HL-60 (cell line): ENCODE measurements at regions not wholly inside any gene's neighbourhood (a gene's known extent, or its start where the extent isn't known, plus 50 kb on each side); places are given as distances from the start of the nearest gene placed in this dataset.
A peak's percentile ranks its signal among the peaks of the same experiment; 100 is the strongest.

Experiments
- DNase-seq, 2 experiments: peaks; one replicate each; pipeline ENCODE4 v3.0.0-alpha.2; 2010 to 2020; ENCODE audit warnings: low read depth in 1 of 2, low spot score in 1 of 2
- H3K27ac ChIP-seq: fragments of 250-450 bp; sonication (Bioruptor Pico); replicated peaks from 2 replicates; pipeline ENCODE4 v1.5.1; 2020; ENCODE audit warnings: mild to moderate bottlenecking, moderate library complexity
- H3K27me3 ChIP-seq: fragments of 250-450 bp; sonication (Bioruptor Pico); 2 replicates; pipeline ENCODE4 v1.5.1; 2021; ENCODE audit warnings: mild to moderate bottlenecking, moderate library complexity; ENCODE audit not compliant: insufficient read depth, poor library complexity, severe bottlenecking
- H3K4me3 ChIP-seq: replicated peaks from 2 replicates; pipeline ENCODE4 v1.5.1; 2011; ENCODE audit warnings: mild to moderate bottlenecking, control low read depth, low read length; ENCODE audit not compliant: insufficient read depth
- CTCF ChIP-seq: IDR thresholded peaks from one replicate; pipeline ENCODE4 v1.5.1; 2011; ENCODE audit warnings: low read length, control low read depth, inconsistent platforms; ENCODE audit not compliant: insufficient read depth
- GABPA ChIP-seq: IDR thresholded peaks from 2 replicates; pipeline ENCODE4 v1.6.1; 2012; ENCODE audit warnings: low read depth
- POLR2AphosphoS5 ChIP-seq: IDR thresholded peaks from 2 replicates; pipeline ENCODE4 v1.6.1; 2012; ENCODE audit warnings: low read depth
- REST ChIP-seq: IDR thresholded peaks from 2 replicates; pipeline ENCODE4 v1.6.1; 2012; ENCODE audit warnings: low read depth; ENCODE audit not compliant: insufficient replicate concordance
- SPI1 ChIP-seq: IDR thresholded peaks from 2 replicates; pipeline ENCODE4 v1.6.1; 2012; ENCODE audit warnings: low read depth, mild to moderate bottlenecking, borderline replicate concordance

- peak; percentile 54; the same call in 1 of the 2 replicates for TF ChIP-seq SPI1
- no peak for TF ChIP-seq CTCF
- H3K27ac ChIP-seq = peak overlapping the region; percentile 78
- DNase-seq = peak in 1 of 2 experiments; percentile 31
- no peaks in the 10 kb centered on the region for H3K27me3 ChIP-seq
- H3K4me3 ChIP-seq = no peak overlapping the region
Observed at GRCh38 chr9:108643731-108644510, 211.9 kb downstream of the ACTL7B start.

GRCh38 chr9:108642871-108643270 is 212.9 kb downstream of the ACTL7B start:
- Histone ChIP-seq H3K27ac (peak overlapping the region; percentile 78), H3K4me3 (no peak overlapping the region)

GRCh38 chr9:108640230-108640629 is 215.6 kb downstream of the ACTL7B start:
- H3K27me3 ChIP-seq = no peaks in the 10 kb centered on the region
- TF ChIP-seq CTCF = no peak
- no peak for TF ChIP-seq REST
- TF ChIP-seq GABPA = no peak
- no peak for TF ChIP-seq SPI1
- no peak for TF ChIP-seq POLR2AphosphoS5
- no peak for DNase-seq
- peak overlapping the region; percentile 48 for H3K27ac ChIP-seq
- H3K4me3 ChIP-seq = no peak overlapping the region

More at GRCh38 chr9:108642871-108643270, 212.9 kb downstream of the ACTL7B start:
- TF ChIP-seq GABPA (no peak), POLR2AphosphoS5 (no peak), REST (no peak), SPI1 (peak; percentile 17; the same call in 1 of the 2 replicates), CTCF (no peak)
- H3K27me3 ChIP-seq = no peaks in the 10 kb centered on the region
- DNase-seq = no peak

GRCh38 chr9:108639696-108640095 is 216.1 kb downstream of the ACTL7B start:
- no peaks in the 10 kb centered on the region for H3K27me3 ChIP-seq
- TF ChIP-seq POLR2AphosphoS5 (no peak), REST (no peak), GABPA (no peak), CTCF (no peak), SPI1 (no peak; the same call in 1 of the 2 replicates)
- DNase-seq = no peak
- peak overlapping the region; percentile 48 for H3K27ac ChIP-seq
- no peak overlapping the region for H3K4me3 ChIP-seq
